ENCODE measurements at regions not wholly inside any gene's neighbourhood (a gene's known extent, or its start where the extent isn't known, plus 50 kb on each side); places are given as distances from the start of the nearest gene placed in this dataset.

- Histone ChIP-seq H3K36me3 (ENCODE audit: insufficient read depth, low read length) (no peaks in the 10 kb centered on the region), H3K9ac (ENCODE audit: low read length) (no peak overlapping the region), H3K4me3 (ENCODE audit: low read length) (no peak overlapping the region), H3K9me3 (ENCODE audit: low read length) (no peaks in the 10 kb centered on the region), H3F3A (ENCODE audit: insufficient read depth, low read length, poor library complexity, severe bottlenecking) (no peaks in the 10 kb centered on the region), H3K27ac (ENCODE audit: low read length) (no peak overlapping the region), H3K4me2 (ENCODE audit: low read length) (no peak overlapping the region), H2AFZ (ENCODE audit: low read depth, low read length) (no peak overlapping the region), H3K9me2 (ENCODE audit: insufficient read depth, low read length) (no peaks in the 10 kb centered on the region), H3K27me3 (ENCODE audit: insufficient read depth, low read depth, low read length) (no peaks in the 10 kb centered on the region), H3K79me2 (replicated peaks; ENCODE audit: insufficient read depth, low read length) (no peaks in the 10 kb centered on the region), H4K20me1 (ENCODE audit: insufficient read depth) (no peaks in the 10 kb centered on the region)
- TF ChIP-seq CTCF (IDR thresholded peaks at IDR 0.05; ENCODE audit: poor library complexity, severe bottlenecking) = no peak
- TF ChIP-seq SMC3 (conservative IDR thresholded peaks at IDR 0.05; ENCODE audit: poor library complexity) = no peak
- TF ChIP-seq RAD21 (conservative IDR thresholded peaks at IDR 0.05) = no peak
- no peak for TF ChIP-seq REST (IDR thresholded peaks at IDR 0.05; ENCODE audit: borderline replicate concordance)
- no peak for TF ChIP-seq TAF1 (IDR thresholded peaks at IDR 0.05; ENCODE audit: low read depth)
- TF ChIP-seq EZH2 (IDR thresholded peaks at IDR 0.05; ENCODE audit: borderline replicate concordance, insufficient read depth, low read length, poor library complexity, severe bottlenecking) = no peak
- TF ChIP-seq POLR2AphosphoS5 (IDR thresholded peaks at IDR 0.05) = no peak
- TF ChIP-seq MXI1 (conservative IDR thresholded peaks at IDR 0.05; ENCODE audit: poor library complexity, severe bottlenecking) = no peak
- no peak for TF ChIP-seq EP300 (conservative IDR thresholded peaks at IDR 0.05; ENCODE audit: poor library complexity, severe bottlenecking)
These were observed 283.5 kb downstream of the SV2B start for GRCh38 chr15:91383532-91383931.

GRCh38 chr15:91384189-91384730 is 284.2 kb downstream of the SV2B start:
- Histone ChIP-seq H3K36me3 (ENCODE audit: insufficient read depth, low read length) (no peaks in the 10 kb centered on the region), H3K9me3 (ENCODE audit: low read length) (no peaks in the 10 kb centered on the region), H4K20me1 (ENCODE audit: insufficient read depth) (no peaks in the 10 kb centered on the region), H3K79me2 (replicated peaks; ENCODE audit: insufficient read depth, low read length) (no peaks in the 10 kb centered on the region), H3K4me2 (ENCODE audit: low read length) (no peak overlapping the region), H3K4me3 (ENCODE audit: low read length) (no peak overlapping the region), H2AFZ (ENCODE audit: low read depth, low read length) (no peak overlapping the region), H3K27ac (ENCODE audit: low read length) (no peak overlapping the region), H3F3A (ENCODE audit: insufficient read depth, low read length, poor library complexity, severe bottlenecking) (no peaks in the 10 kb centered on the region), H3K9ac (ENCODE audit: low read length) (no peak overlapping the region), H3K27me3 (ENCODE audit: insufficient read depth, low read depth, low read length) (no peaks in the 10 kb centered on the region), H3K9me2 (ENCODE audit: insufficient read depth, low read length) (no peaks in the 10 kb centered on the region)
- TF ChIP-seq MXI1 (conservative IDR thresholded peaks at IDR 0.05; ENCODE audit: poor library complexity, severe bottlenecking) (no peak), RAD21 (conservative IDR thresholded peaks at IDR 0.05) (no peak), EZH2 (IDR thresholded peaks at IDR 0.05; ENCODE audit: borderline replicate concordance, insufficient read depth, low read length, poor library complexity, severe bottlenecking) (no peak), POLR2AphosphoS5 (IDR thresholded peaks at IDR 0.05) (no peak), SMC3 (conservative IDR thresholded peaks at IDR 0.05; ENCODE audit: poor library complexity) (no peak), EP300 (conservative IDR thresholded peaks at IDR 0.05; ENCODE audit: poor library complexity, severe bottlenecking) (no peak), REST (IDR thresholded peaks at IDR 0.05; ENCODE audit: borderline replicate concordance) (no peak), TAF1 (IDR thresholded peaks at IDR 0.05; ENCODE audit: low read depth) (no peak)
